Activated B cell treated with CpG ODN at 0.5 μM for 24 hours (primary cell): ENCODE measurements at regions not wholly inside any gene's neighbourhood (a gene's known extent, or its start where the extent isn't known, plus 50 kb on each side); places are given as distances from the start of the nearest gene placed in this dataset.
"Not testable (repeated sequence)": the region's sequence is repeated elsewhere in the genome, so short reads cannot be mapped to it uniquely, and the experiment has no call there.

ENCODE experiments used
- ATAC-seq: fragments of 200-7000 bp; cut with Tn5 transposase; one replicate; pipeline ENCODE4 v1.10.0; 2021; ENCODE audit warnings: low read depth, mild to moderate bottlenecking, moderate library complexity
- CTCF ChIA-PET: fragments of 350-600 bp; sonication (Branson Sonifier 250); formaldehyde crosslinking; loops from one replicate; lab custom pipeline; 2021; ENCODE audit warnings: antibody characterized with exemption; lab: Charles Lee
- POLR2A ChIA-PET: fragments of 350-600 bp; sonication (Branson Sonifier 250); formaldehyde crosslinking; loops from one replicate; lab custom pipeline; 2021; ENCODE audit warnings: antibody characterized with exemption; lab: Charles Lee
- DNase-seq: peaks from one replicate; pipeline ENCODE4 v3.0.0; 2022
- H3K27ac Mint-ChIP-seq: one replicate; pipeline ENCODE4 v1.8.0; 2020; ENCODE audit warnings: mixed read lengths
- H3K27me3 Mint-ChIP-seq: one replicate; pipeline ENCODE4 v1.8.0; 2021; ENCODE audit warnings: mixed read lengths
- H3K36me3 Mint-ChIP-seq: one replicate; pipeline ENCODE4 v1.8.0; 2021; ENCODE audit warnings: low read depth, mixed read lengths
- H3K4me1 Mint-ChIP-seq: one replicate; pipeline ENCODE4 v1.8.0; 2021; ENCODE audit warnings: mixed read lengths
- H3K4me3 Mint-ChIP-seq: one replicate; pipeline ENCODE4 v1.8.0; 2020; ENCODE audit warnings: mild to moderate bottlenecking, mixed read lengths
- H3K9me3 Mint-ChIP-seq: one replicate; pipeline ENCODE4 v1.8.0; 2020; ENCODE audit warnings: mixed read lengths
- CTCF ChIP-seq: fragments of 200-600 bp; IDR thresholded peaks from one replicate; pipeline ENCODE4 v1.8.0; 2022; ENCODE audit warnings: antibody characterized with exemption, mild to moderate bottlenecking
- intact Hi-C: fragments of 100-400 bp; cut with micrococcal nuclease; formaldehyde crosslinking; loops from one replicate; pipeline ENCODE4 v1.15.1; 2024

- no peak overlapping the region for H3K27ac Mint-ChIP-seq
- H3K36me3 Mint-ChIP-seq, result no peaks in the 10 kb centered on the region
- DNase-seq (no peak), ATAC-seq (no peak)
- intact Hi-C loops, result no loop called here
- H3K9me3 Mint-ChIP-seq, result no peaks in the 10 kb centered on the region
- CTCF ChIA-PET, result no interaction called here
- no peaks in the 10 kb centered on the region for H3K4me1 Mint-ChIP-seq
- H3K4me3 Mint-ChIP-seq, result no peak overlapping the region
- H3K27me3 Mint-ChIP-seq, result peaks cover 2% of the 10 kb centered on the region
- no peak for TF ChIP-seq CTCF
- POLR2A ChIA-PET, result no interaction called here
These were observed 195.7 kb downstream of the MIS18A start for GRCh38 chr21:32083197-32083596.

GRCh38 chr21:32082466-32082865, 196.4 kb downstream of the MIS18A start:
- H3K9me3 Mint-ChIP-seq, result no peaks in the 10 kb centered on the region
- TF ChIP-seq CTCF, result no peak
- no peak for ATAC-seq
- no peak overlapping the region for H3K4me3 Mint-ChIP-seq
- intact Hi-C loops, result no loop called here
- ChIA-PET CTCF (no interaction called here), POLR2A (no interaction called here)
- H3K36me3 Mint-ChIP-seq, result no peaks in the 10 kb centered on the region
- H3K4me1 Mint-ChIP-seq, result no peaks in the 10 kb centered on the region
- H3K27ac Mint-ChIP-seq, result no peak overlapping the region
- DNase-seq, result no peak
- peaks cover 2% of the 10 kb centered on the region for H3K27me3 Mint-ChIP-seq

- Mint-ChIP-seq H3K27ac (no peak overlapping the region), H3K4me3 (no peak overlapping the region), H3K36me3 (no peaks in the 10 kb centered on the region), H3K9me3 (no peaks in the 10 kb centered on the region), H3K4me1 (no peaks in the 10 kb centered on the region), H3K27me3 (no peaks in the 10 kb centered on the region)
- ATAC-seq (no peak), DNase-seq (no peak)
- intact Hi-C loops, result no loop called here
- ChIA-PET CTCF (no interaction called here), POLR2A (no interaction called here)
- no peak for TF ChIP-seq CTCF
These were observed 200.8 kb downstream of the HUNK start for GRCh38 chr21:32073593-32073992.

GRCh38 chr21:32073190-32073589, 200.4 kb downstream of the HUNK start:
- no peaks in the 10 kb centered on the region for H3K9me3 Mint-ChIP-seq
- H3K4me1 Mint-ChIP-seq, result no peaks in the 10 kb centered on the region
- no peak for TF ChIP-seq CTCF
- ChIA-PET CTCF (no interaction called here), POLR2A (no interaction called here)
- no peaks in the 10 kb centered on the region for H3K36me3 Mint-ChIP-seq
- H3K4me3 Mint-ChIP-seq, result no peak overlapping the region
- DNase-seq (no peak), ATAC-seq (no peak)
- H3K27me3 Mint-ChIP-seq, result no peaks in the 10 kb centered on the region
- intact Hi-C loops, result no loop called here
- no peak overlapping the region for H3K27ac Mint-ChIP-seq

- ATAC-seq, POLR2A ChIA-PET, H3K27ac Mint-ChIP-seq, H3K36me3 Mint-ChIP-seq, CTCF ChIA-PET, H3K4me1 Mint-ChIP-seq, intact Hi-C loops, H3K9me3 Mint-ChIP-seq, H3K4me3 Mint-ChIP-seq, H3K27me3 Mint-ChIP-seq, DNase-seq: not testable (repeated sequence)
These were observed 198.8 kb downstream of the HUNK start for GRCh38 chr21:32071620-32072019.

- no peak overlapping the region for H3K27ac Mint-ChIP-seq
- no peaks in the 10 kb centered on the region for H3K9me3 Mint-ChIP-seq
- H3K4me3 Mint-ChIP-seq, result no peak overlapping the region
- ATAC-seq (no peak), DNase-seq (no peak)
- peaks cover 2% of the 10 kb centered on the region for H3K27me3 Mint-ChIP-seq
- POLR2A ChIA-PET, result no interaction called here
- no peaks in the 10 kb centered on the region for H3K4me1 Mint-ChIP-seq
- intact Hi-C loops, result no loop called here
- no peak for TF ChIP-seq CTCF
- CTCF ChIA-PET, result no interaction called here
- no peaks in the 10 kb centered on the region for H3K36me3 Mint-ChIP-seq
These were observed 198.0 kb downstream of the HUNK start for GRCh38 chr21:32070676-32071330.
